ENCODE measurements at regions not wholly inside any gene's neighbourhood (a gene's known extent, or its start where the extent isn't known, plus 50 kb on each side); places are given as distances from the start of the nearest gene placed in this dataset.

DNA sequence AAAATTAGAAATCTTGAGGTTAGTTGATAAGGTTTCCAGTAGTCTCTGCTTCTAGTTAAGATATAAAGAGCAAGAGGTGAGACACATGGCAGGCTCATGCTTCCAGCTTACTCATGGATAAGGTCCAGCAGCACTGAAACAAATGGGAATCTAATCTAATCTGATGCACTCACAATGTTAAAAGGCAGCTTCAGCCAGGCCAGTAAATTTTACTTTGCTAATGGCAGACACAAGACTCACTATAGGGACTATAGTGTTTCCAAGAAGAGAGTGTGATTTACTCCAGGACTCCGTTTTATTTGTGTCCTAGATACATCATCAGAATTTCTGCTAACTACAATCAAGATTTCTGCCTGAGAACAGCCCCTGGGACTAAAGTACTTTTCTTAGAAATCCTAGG is 324.8 kb downstream of the SMOC2 start:
- DNase-seq (ENCODE audit: low spot score), result no peak
- Mint-ChIP-seq H3K27me3 (ENCODE audit: insufficient read depth, low read depth) (no peaks in the 10 kb centered on the region), H3K27ac (no peak overlapping the region), H3K4me3 (no peak overlapping the region), H3K9me3 (peaks cover 14% of the 10 kb centered on the region), H3K36me3 (no peaks in the 10 kb centered on the region), H3K4me1 (peaks cover 4% of the 10 kb centered on the region)
- H3K27ac ChIP-seq, result no peak overlapping the region
- H4K20me1 ChIP-seq (ENCODE audit: low read depth), result no peaks in the 10 kb centered on the region
- no peaks in the 10 kb centered on the region for H3F3A ChIP-seq (ENCODE audit: low read depth)
- H3K9ac ChIP-seq, result no peak overlapping the region
- no peaks in the 10 kb centered on the region for H3K9me3 ChIP-seq (ENCODE audit: low read depth)
- TF ChIP-seq, protein P1, sequence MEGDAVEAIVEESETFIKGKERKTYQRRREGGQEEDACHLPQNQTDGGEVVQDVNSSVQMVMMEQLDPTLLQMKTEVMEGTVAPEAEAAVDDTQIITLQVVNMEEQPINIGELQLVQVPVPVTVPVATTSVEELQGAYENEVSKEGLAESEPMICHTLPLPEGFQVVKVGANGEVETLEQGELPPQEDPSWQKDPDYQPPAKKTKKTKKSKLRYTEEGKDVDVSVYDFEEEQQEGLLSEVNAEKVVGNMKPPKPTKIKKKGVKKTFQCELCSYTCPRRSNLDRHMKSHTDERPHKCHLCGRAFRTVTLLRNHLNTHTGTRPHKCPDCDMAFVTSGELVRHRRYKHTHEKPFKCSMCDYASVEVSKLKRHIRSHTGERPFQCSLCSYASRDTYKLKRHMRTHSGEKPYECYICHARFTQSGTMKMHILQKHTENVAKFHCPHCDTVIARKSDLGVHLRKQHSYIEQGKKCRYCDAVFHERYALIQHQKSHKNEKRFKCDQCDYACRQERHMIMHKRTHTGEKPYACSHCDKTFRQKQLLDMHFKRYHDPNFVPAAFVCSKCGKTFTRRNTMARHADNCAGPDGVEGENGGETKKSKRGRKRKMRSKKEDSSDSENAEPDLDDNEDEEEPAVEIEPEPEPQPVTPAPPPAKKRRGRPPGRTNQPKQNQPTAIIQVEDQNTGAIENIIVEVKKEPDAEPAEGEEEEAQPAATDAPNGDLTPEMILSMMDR (IDR thresholded peaks at IDR 0.05), result no peak
- TF ChIP-seq EZH2phosphoT487 (IDR thresholded peaks at IDR 0.05) (no peak), EZH2 (IDR thresholded peaks at IDR 0.05) (no peak)
- no peaks in the 10 kb centered on the region for H3K4me1 ChIP-seq
- H3K27me3 ChIP-seq, result no peaks in the 10 kb centered on the region
- H3K4me2 ChIP-seq, result no peak overlapping the region
- no peaks in the 10 kb centered on the region for H3K36me3 ChIP-seq
- H3K79me2 ChIP-seq (ENCODE audit: low read depth), result no peaks in the 10 kb centered on the region
- no peak overlapping the region for H2AFZ ChIP-seq (replicated peaks)
- no peak overlapping the region for H3K4me3 ChIP-seq

DNA sequence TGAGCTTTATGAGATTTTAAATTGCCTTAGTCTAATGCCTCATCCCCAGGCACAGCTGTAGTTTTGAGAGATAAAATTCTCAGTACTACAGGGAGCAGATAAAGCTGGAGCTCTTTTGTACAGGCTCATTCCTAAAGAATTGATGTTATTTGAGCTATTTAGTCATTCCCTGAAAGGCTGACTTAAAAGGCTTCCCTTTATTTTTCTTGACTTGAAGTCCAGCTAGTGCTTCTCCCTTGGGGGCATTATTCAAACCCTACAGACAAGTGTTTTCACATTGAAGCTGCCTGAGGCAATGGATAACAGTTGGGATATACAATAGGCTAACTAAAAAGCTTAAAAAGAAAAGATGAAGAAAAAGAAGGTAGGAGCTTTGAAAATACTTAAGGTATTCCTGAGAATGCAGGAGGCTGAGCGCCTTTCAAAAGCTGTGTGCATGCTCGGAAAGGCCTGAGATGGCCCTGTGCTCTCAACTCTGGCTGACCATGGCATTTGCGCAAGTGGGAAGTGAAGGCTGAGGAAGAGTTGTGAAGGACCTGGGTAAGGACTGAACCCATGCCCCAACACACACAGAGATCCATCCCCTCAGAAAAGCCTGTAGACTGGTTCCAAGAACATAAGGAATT is 315.1 kb downstream of the SMOC2 start:
- TF ChIP-seq EZH2 (IDR thresholded peaks at IDR 0.05), result no peak
- no peak for TF ChIP-seq EZH2phosphoT487 (IDR thresholded peaks at IDR 0.05)
- TF ChIP-seq, protein P1 (IDR thresholded peaks at IDR 0.05), result no peak
- Histone ChIP-seq H3K79me2 (ENCODE audit: low read depth) (no peaks in the 10 kb centered on the region), H3K4me3 (no peak overlapping the region), H3K27me3 (no peaks in the 10 kb centered on the region), H3K9me3 (ENCODE audit: low read depth) (no peaks in the 10 kb centered on the region), H3F3A (ENCODE audit: low read depth) (peaks cover 27% of the 10 kb centered on the region), H3K36me3 (no peaks in the 10 kb centered on the region), H3K4me1 (peaks cover 26% of the 10 kb centered on the region), H3K27ac (peak overlapping the region; percentile 75), H4K20me1 (ENCODE audit: low read depth) (no peaks in the 10 kb centered on the region), H2AFZ (replicated peaks) (no peak overlapping the region), H3K4me2 (peak overlapping the region; percentile 12), H3K9ac (no peak overlapping the region)
- H3K36me3 Mint-ChIP-seq, result no peaks in the 10 kb centered on the region
- DNase-seq (ENCODE audit: low spot score), result peak; percentile 52
- peaks cover 9% of the 10 kb centered on the region for H3K27me3 Mint-ChIP-seq (ENCODE audit: insufficient read depth, low read depth)
- peaks cover 25% of the 10 kb centered on the region for H3K9me3 Mint-ChIP-seq
- H3K4me3 Mint-ChIP-seq, result no peak overlapping the region
- H3K27ac Mint-ChIP-seq, result peak overlapping the region; percentile 76
- peaks cover 20% of the 10 kb centered on the region for H3K4me1 Mint-ChIP-seq

DNA sequence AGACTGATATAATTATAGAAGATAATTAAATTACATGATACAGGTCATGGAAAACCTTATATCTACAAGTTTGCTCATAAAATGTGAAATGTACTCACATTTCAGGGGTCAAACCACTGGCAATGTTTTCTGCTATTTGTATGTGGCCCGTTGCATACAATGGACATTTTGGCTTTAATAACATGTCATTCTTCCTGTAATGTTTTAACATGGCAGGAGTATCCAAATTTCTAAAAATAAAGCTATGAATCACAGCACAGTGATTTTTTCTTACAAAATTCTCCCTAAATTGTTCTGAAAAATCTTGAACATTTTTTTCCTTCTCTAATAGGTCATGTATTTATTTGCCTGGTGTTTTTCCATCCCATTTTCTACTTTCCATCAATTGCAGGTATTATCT is 305.7 kb downstream of the SMOC2 start:
- H4K20me1 ChIP-seq (ENCODE audit: low read depth), result no peaks in the 10 kb centered on the region
- no peak overlapping the region for H3K4me3 ChIP-seq
- Mint-ChIP-seq H3K4me1 (peaks cover 11% of the 10 kb centered on the region), H3K27ac (no peak overlapping the region), H3K9me3 (peaks cover 6% of the 10 kb centered on the region), H3K36me3 (no peaks in the 10 kb centered on the region), H3K4me3 (no peak overlapping the region), H3K27me3 (ENCODE audit: insufficient read depth, low read depth) (peaks cover 8% of the 10 kb centered on the region)
- H3F3A ChIP-seq (ENCODE audit: low read depth), result peaks cover 4% of the 10 kb centered on the region
- H3K9ac ChIP-seq, result no peak overlapping the region
- H2AFZ ChIP-seq (replicated peaks), result no peak overlapping the region
- H3K27me3 ChIP-seq, result no peaks in the 10 kb centered on the region
- H3K79me2 ChIP-seq (ENCODE audit: low read depth), result no peaks in the 10 kb centered on the region
- no peak for DNase-seq (ENCODE audit: low spot score)
- peaks cover 7% of the 10 kb centered on the region for H3K4me1 ChIP-seq
- H3K4me2 ChIP-seq, result no peak overlapping the region
- H3K27ac ChIP-seq, result no peak overlapping the region
- no peaks in the 10 kb centered on the region for H3K36me3 ChIP-seq
- TF ChIP-seq EZH2 (IDR thresholded peaks at IDR 0.05) (no peak), EZH2phosphoT487 (IDR thresholded peaks at IDR 0.05) (no peak)
- TF ChIP-seq, protein P1 (IDR thresholded peaks at IDR 0.05), result no peak
- H3K9me3 ChIP-seq (ENCODE audit: low read depth), result no peaks in the 10 kb centered on the region
